Stimulated activated CD4-positive, alpha-beta T cell treated with anti-CD3 and anti-CD28 coated beads, TNF-alpha, amount 100 ng/mL, for 24 hours (primary cell): ENCODE measurements at regions not wholly inside any gene's neighbourhood (a gene's known extent, or its start where the extent isn't known, plus 50 kb on each side); places are given as distances from the start of the nearest gene placed in this dataset.

Source experiments
- DNase-seq, 3 experiments: peaks; one replicate each; pipeline ENCODE4 v3.0.0-alpha.2; 2020; ENCODE audit warnings: low read depth in 3 of 3

DNA sequence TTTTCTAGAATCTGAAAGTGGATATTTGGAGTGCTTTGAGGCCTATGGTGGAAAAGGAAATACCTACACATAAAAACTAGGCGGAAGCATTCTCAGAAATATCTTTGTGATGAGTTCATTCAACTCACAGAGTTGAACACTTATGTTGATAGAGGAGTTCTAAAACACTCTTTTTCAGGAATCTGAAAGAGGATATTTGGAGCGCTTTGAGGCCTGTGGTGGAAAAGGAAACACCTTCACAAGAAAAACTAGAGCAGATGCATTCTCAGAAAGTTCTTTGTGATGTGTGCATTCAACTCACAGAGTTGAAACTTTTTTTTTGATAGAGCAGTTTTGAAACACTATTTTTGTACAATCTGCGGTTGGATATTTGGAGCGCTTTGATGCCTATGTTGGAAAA, 1250.0 kb upstream of the DEFB115 start:
- DNase-seq = peak in 1 of 3 experiments; percentile 0
